IPS-18c (cell line): ENCODE measurements at regions not wholly inside any gene's neighbourhood (a gene's known extent, or its start where the extent isn't known, plus 50 kb on each side); places are given as distances from the start of the nearest gene placed in this dataset.

Source experiments
- H3K4me3 ChIP-seq: 2 replicates; pipeline ENCODE4 v1.7.0; 2013; ENCODE audit warnings: low read depth, mild to moderate bottlenecking, low read length, moderate library complexity; ENCODE audit not compliant: insufficient read depth
- H3K9me3 ChIP-seq: one replicate; pipeline ENCODE4 v1.6.1; 2013; ENCODE audit warnings: mild to moderate bottlenecking, low read length, moderate library complexity; ENCODE audit not compliant: control insufficient read depth, insufficient read depth

- H3K9me3 ChIP-seq: no peaks in the 10 kb centered on the region
Measured at GRCh38 chr10:129331207-129331838, 135.7 kb upstream of the MGMT start.

GRCh38 chr10:129331839-129332220, 135.2 kb upstream of the MGMT start:
- Histone ChIP-seq H3K9me3 (no peaks in the 10 kb centered on the region), H3K4me3 (no peak overlapping the region)

More at GRCh38 chr10:129331207-129331838, 135.7 kb upstream of the MGMT start:
- no peak overlapping the region for H3K4me3 ChIP-seq

GRCh38 chr10:129332476-129332875, 134.6 kb upstream of the MGMT start:
- Histone ChIP-seq H3K4me3 (no peak overlapping the region), H3K9me3 (no peaks in the 10 kb centered on the region)

- no peaks in the 10 kb centered on the region for H3K9me3 ChIP-seq
- H3K4me3 ChIP-seq: no peak overlapping the region
Measured at GRCh38 chr10:129333706-129334105, 133.3 kb upstream of the MGMT start.

- no peaks in the 10 kb centered on the region for H3K9me3 ChIP-seq
- H3K4me3 ChIP-seq: no peak overlapping the region
Measured at GRCh38 chr10:129334266-129334665, 132.8 kb upstream of the MGMT start.

GRCh38 chr10:129335396-129335795, 131.6 kb upstream of the MGMT start:
- H3K9me3 ChIP-seq: no peaks in the 10 kb centered on the region
- H3K4me3 ChIP-seq: no peak overlapping the region

GRCh38 chr10:129335942-129336341, 131.1 kb upstream of the MGMT start:
- Histone ChIP-seq H3K9me3 (no peaks in the 10 kb centered on the region), H3K4me3 (no peak overlapping the region)

GRCh38 chr10:129339191-129339590, 127.8 kb upstream of the MGMT start:
- H3K9me3 ChIP-seq: no peaks in the 10 kb centered on the region
- H3K4me3 ChIP-seq: no peak overlapping the region

- H3K4me3 ChIP-seq: no peak overlapping the region
- no peaks in the 10 kb centered on the region for H3K9me3 ChIP-seq
Measured at GRCh38 chr10:129339841-129340240, 127.2 kb upstream of the MGMT start.

GRCh38 chr10:129341087-129341486, 126.0 kb upstream of the MGMT start:
- H3K9me3 ChIP-seq: no peaks in the 10 kb centered on the region
- no peak overlapping the region for H3K4me3 ChIP-seq

- no peak overlapping the region for H3K4me3 ChIP-seq
- H3K9me3 ChIP-seq: no peaks in the 10 kb centered on the region
Measured at GRCh38 chr10:129342385-129342784, 124.7 kb upstream of the MGMT start.

- no peak overlapping the region for H3K4me3 ChIP-seq
- H3K9me3 ChIP-seq: no peaks in the 10 kb centered on the region
Measured at GRCh38 chr10:129343141-129343540, 123.9 kb upstream of the MGMT start.

GRCh38 chr10:129344103-129344502, 122.9 kb upstream of the MGMT start:
- Histone ChIP-seq H3K9me3 (no peaks in the 10 kb centered on the region), H3K4me3 (no peak overlapping the region)

- H3K4me3 ChIP-seq: no peak overlapping the region
- H3K9me3 ChIP-seq: no peaks in the 10 kb centered on the region
Measured at GRCh38 chr10:129344731-129345355, 122.2 kb upstream of the MGMT start.

GRCh38 chr10:129345763-129346162, 121.3 kb upstream of the MGMT start:
- H3K9me3 ChIP-seq: no peaks in the 10 kb centered on the region
- no peak overlapping the region for H3K4me3 ChIP-seq

- no peaks in the 10 kb centered on the region for H3K9me3 ChIP-seq
Measured at GRCh38 chr10:129350690-129351089, 116.4 kb upstream of the MGMT start.

GRCh38 chr10:129353101-129353500, 113.9 kb upstream of the MGMT start:
- Histone ChIP-seq H3K4me3 (no peak overlapping the region), H3K9me3 (peaks cover 2% of the 10 kb centered on the region)

More at GRCh38 chr10:129350690-129351089, 116.4 kb upstream of the MGMT start:
- no peak overlapping the region for H3K4me3 ChIP-seq

- Histone ChIP-seq H3K4me3 (no peak overlapping the region), H3K9me3 (peaks cover 5% of the 10 kb centered on the region)
Measured at GRCh38 chr10:129360046-129360445, 107.0 kb upstream of the MGMT start.
